ENCODE measurements at regions not wholly inside any gene's neighbourhood (a gene's known extent, or its start where the extent isn't known, plus 50 kb on each side); places are given as distances from the start of the nearest gene placed in this dataset.

DNA sequence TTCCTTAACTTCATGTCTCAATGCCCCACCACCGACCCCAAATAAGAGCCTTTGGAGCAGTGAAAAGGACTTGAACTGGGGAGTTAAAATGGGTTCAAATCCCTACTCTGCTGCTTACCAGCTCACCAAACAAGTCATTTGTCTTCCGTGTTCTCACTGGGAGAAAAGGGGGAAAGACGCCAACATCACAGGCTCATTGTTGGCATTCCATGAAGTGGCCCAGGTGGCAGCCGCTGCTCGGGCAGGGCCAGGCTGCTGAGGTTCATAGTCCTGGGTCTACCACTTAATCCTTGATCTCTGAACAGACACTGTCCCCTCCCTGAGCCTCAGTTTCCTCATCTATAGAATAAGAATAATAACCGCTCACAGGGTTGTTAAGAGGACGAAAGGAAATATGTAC is 103.0 kb downstream of the APOB start:
- WGBS (ENCODE audit: low lambda C conversion rate) = 40% methylated on average over 7 of the region's 7 CpGs
- in situ Hi-C loops (cut with HindIII; ENCODE audit: extremely low pct_ligation_motif_present, low pct_unique_long_range_greater_than_20kb) = no loop called here
- FAIRE-seq = no peak

DNA sequence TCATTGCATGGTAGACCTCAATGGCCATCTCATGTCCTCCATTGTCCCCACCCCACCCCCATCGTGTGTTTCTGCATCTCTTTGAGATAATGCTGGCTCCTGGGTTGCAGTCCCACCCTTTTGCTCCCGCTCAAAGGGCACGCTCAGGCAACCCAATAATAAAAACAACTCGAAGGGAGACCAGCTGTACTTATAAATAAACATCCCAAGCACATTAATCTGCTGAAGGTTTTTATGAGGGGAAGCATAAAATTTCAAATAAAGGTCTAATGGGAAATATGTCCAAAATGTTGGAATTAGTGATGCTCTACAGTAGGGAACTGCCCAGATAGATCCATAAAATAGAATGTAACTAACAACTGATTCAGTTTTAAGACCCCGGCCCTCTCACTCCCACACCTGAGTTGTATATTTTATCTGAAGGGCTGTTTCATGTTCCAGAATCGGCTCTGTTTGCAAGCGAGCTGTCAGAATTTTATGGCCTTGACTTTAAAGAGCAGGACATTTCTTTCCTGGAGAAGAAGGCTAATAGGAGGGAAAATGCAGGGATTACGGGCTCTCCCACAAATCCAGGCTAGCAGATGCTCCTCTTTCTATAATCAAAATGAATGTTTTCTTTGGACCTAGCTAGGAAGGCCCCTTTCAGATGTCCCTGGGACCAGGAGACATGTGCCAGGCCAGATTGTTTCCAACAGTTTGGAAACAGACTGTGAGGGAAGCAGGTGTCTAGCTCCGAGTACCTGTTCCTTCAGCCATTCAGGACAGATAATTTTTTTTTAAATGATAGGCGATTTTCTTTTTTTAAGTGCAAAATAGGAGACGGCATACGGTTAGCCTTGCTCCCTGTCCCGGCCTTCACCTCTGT is 103.7 kb downstream of the APOB start:
- intact Hi-C loops (cut with micrococcal nuclease; ENCODE audit: unreplicated experiment) = no loop called here
- H4K20me1 ChIP-seq (ENCODE audit: insufficient read depth, low read length) = no peaks in the 10 kb centered on the region
- ATAC-seq (no peak), DNase-seq (ENCODE audit: low spot score) (no peak), FAIRE-seq (no peak)
- no peak overlapping the region for H3K9ac ChIP-seq (ENCODE audit: insufficient read depth, low read depth, low read length)
- BruUV-seq (replicated peaks) = no TSS peak
- H3K4me2 ChIP-seq (ENCODE audit: low read depth, low read length) = no peak overlapping the region
- ChIA-PET POLR2A (no interaction called here), CTCF (ENCODE audit: low intra/inter-chr PET ratio, low total read pairs) (no interaction called here)
- no peak overlapping the region for H3K4me3 ChIP-seq (replicated peaks in 1 of 3; ENCODE audit: insufficient read depth in 1 of 3, low read depth in 2 of 3, low read length in 3 of 3)
- WGBS (ENCODE audit: low lambda C conversion rate) = 32% methylated on average over 13 of the region's 13 CpGs
- no peaks in the 10 kb centered on the region for H3K79me2 ChIP-seq (ENCODE audit: insufficient read depth, low read length)
- peaks cover 1 to 18% of the 10 kb centered on the region in 2 experiments; a peak in 4 of 5 replicates for H3K27me3 ChIP-seq (ENCODE audit: control insufficient read depth in 1 of 2, insufficient read depth in 2 of 2, low read length in 2 of 2)
- H3K9me3 ChIP-seq (ENCODE audit: low read length) = no peaks in the 10 kb centered on the region
- H3K27ac ChIP-seq (ENCODE audit: extremely low read length, insufficient read depth, low read length) = no peak overlapping the region
- peaks cover 7% of the 10 kb centered on the region for H3K4me1 ChIP-seq (ENCODE audit: insufficient read depth, low read length)
- no peak overlapping the region for H2AFZ ChIP-seq (ENCODE audit: low read length)
- in situ Hi-C loops (cut with HindIII; ENCODE audit: extremely low pct_ligation_motif_present, low pct_unique_long_range_greater_than_20kb) = no loop called here
- no peaks in the 10 kb centered on the region for H3K36me3 ChIP-seq (replicated peaks in 1 of 2; ENCODE audit: control insufficient read depth in 1 of 2, insufficient read depth in 2 of 2, low read length in 2 of 2)
- TF ChIP-seq RBAK (CRISPR knock-in tag; IDR thresholded peaks at IDR 0.05) (no peak), ZNF768 (CRISPR knock-in tag; IDR thresholded peaks at IDR 0.05) (no peak), PAX8 (CRISPR knock-in tag; IDR thresholded peaks at IDR 0.05; ENCODE audit: borderline replicate concordance) (no peak), TP53 (CRISPR knock-in tag; conservative IDR thresholded peaks at IDR 0.05) (no peak), ZNF749 (CRISPR knock-in tag; IDR thresholded peaks at IDR 0.05; ENCODE audit: borderline replicate concordance) (no peak), ZNF432 (CRISPR knock-in tag; IDR thresholded peaks at IDR 0.05; ENCODE audit: borderline replicate concordance) (no peak), HMG20B (CRISPR knock-in tag; conservative IDR thresholded peaks at IDR 0.05) (no peak)
- TF ChIP-seq, protein P1, sequence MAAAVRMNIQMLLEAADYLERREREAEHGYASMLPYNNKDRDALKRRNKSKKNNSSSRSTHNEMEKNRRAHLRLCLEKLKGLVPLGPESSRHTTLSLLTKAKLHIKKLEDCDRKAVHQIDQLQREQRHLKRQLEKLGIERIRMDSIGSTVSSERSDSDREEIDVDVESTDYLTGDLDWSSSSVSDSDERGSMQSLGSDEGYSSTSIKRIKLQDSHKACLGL (CRISPR knock-in tag; IDR thresholded peaks at IDR 0.05) = no peak
- TF ChIP-seq, protein P2, sequence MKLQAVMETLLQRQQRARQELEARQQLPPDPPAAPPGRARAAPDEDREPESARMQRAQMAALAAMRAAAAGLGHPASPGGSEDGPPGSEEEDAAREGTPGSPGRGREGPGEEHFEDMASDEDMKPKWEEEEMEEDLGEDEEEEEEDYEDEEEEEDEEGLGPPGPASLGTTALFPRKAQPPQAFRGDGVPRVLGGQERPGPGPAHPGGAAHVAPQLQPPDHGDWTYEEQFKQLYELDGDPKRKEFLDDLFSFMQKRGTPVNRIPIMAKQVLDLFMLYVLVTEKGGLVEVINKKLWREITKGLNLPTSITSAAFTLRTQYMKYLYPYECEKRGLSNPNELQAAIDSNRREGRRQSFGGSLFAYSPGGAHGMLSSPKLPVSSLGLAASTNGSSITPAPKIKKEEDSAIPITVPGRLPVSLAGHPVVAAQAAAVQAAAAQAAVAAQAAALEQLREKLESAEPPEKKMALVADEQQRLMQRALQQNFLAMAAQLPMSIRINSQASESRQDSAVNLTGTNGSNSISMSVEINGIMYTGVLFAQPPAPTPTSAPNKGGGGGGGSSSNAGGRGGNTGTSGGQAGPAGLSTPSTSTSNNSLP (IDR thresholded peaks at IDR 0.05; ENCODE audit: low read depth, low read length) = no peak

More for the DNA sequence above, 103.0 kb downstream of the APOB start:
- Histone ChIP-seq H3K9ac (ENCODE audit: insufficient read depth, low read depth, low read length) (no peak overlapping the region), H3K79me2 (ENCODE audit: insufficient read depth, low read length) (no peaks in the 10 kb centered on the region), H3K27ac (ENCODE audit: extremely low read length, insufficient read depth, low read length) (no peak overlapping the region), H3K4me3 (replicated peaks in 1 of 3; ENCODE audit: insufficient read depth in 1 of 3, low read depth in 2 of 3, low read length in 3 of 3) (no peak overlapping the region), H3K36me3 (replicated peaks in 1 of 2; ENCODE audit: control insufficient read depth in 1 of 2, insufficient read depth in 2 of 2, low read length in 2 of 2) (no peaks in the 10 kb centered on the region), H4K20me1 (ENCODE audit: insufficient read depth, low read length) (no peaks in the 10 kb centered on the region), H3K27me3 (ENCODE audit: control insufficient read depth in 1 of 2, insufficient read depth in 2 of 2, low read length in 2 of 2) (peaks cover 1 to 18% of the 10 kb centered on the region in 2 experiments; a peak in 4 of 5 replicates), H3K9me3 (ENCODE audit: low read length) (no peaks in the 10 kb centered on the region), H2AFZ (ENCODE audit: low read length) (no peak overlapping the region), H3K4me2 (ENCODE audit: low read depth, low read length) (no peak overlapping the region), H3K4me1 (ENCODE audit: insufficient read depth, low read length) (no peaks in the 10 kb centered on the region)
- TF ChIP-seq MLLT10 (CRISPR knock-in tag; IDR thresholded peaks at IDR 0.05) (no peak), JUNB (CRISPR knock-in tag; IDR thresholded peaks at IDR 0.05; ENCODE audit: borderline replicate concordance) (no peak)
- TF ChIP-seq, protein P3, sequence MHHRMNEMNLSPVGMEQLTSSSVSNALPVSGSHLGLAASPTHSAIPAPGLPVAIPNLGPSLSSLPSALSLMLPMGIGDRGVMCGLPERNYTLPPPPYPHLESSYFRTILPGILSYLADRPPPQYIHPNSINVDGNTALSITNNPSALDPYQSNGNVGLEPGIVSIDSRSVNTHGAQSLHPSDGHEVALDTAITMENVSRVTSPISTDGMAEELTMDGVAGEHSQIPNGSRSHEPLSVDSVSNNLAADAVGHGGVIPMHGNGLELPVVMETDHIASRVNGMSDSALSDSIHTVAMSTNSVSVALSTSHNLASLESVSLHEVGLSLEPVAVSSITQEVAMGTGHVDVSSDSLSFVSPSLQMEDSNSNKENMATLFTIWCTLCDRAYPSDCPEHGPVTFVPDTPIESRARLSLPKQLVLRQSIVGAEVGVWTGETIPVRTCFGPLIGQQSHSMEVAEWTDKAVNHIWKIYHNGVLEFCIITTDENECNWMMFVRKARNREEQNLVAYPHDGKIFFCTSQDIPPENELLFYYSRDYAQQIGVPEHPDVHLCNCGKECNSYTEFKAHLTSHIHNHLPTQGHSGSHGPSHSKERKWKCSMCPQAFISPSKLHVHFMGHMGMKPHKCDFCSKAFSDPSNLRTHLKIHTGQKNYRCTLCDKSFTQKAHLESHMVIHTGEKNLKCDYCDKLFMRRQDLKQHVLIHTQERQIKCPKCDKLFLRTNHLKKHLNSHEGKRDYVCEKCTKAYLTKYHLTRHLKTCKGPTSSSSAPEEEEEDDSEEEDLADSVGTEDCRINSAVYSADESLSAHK (CRISPR knock-in tag; IDR thresholded peaks at IDR 0.05; ENCODE audit: borderline replicate concordance) = no peak
- BruUV-seq (replicated peaks) = no TSS peak
- ChIA-PET POLR2A (no interaction called here), CTCF (ENCODE audit: low intra/inter-chr PET ratio, low total read pairs) (no interaction called here)
- intact Hi-C loops (cut with micrococcal nuclease; ENCODE audit: unreplicated experiment) = no loop called here
- ATAC-seq = no peak
- DNase-seq (ENCODE audit: low spot score) = no peak

Measured in HepG2 (cell line).